ENCODE measurements at regions not wholly inside any gene's neighbourhood (a gene's known extent, or its start where the extent isn't known, plus 50 kb on each side); places are given as distances from the start of the nearest gene placed in this dataset.

DNA sequence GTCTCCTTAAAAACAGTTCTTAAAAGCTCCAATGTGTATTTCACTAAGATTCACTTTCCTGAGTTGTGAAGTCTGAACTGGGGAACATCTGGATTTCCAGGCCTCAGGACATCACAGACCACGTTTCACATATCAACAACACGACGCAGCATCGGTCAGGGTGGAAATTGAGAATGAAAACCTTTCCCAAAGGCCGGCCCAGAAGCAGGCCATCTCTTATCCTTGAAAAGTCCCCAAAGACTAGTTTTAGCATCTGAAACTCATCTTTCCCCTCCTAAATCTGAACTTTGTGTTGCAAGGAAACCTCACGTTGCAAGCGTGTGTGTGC lies 96.4 kb upstream of the COL5A1 start:
- H3K27me3 ChIP-seq, result no peaks in the 10 kb centered on the region
- WGBS, 2 donors, result 79 to 85% methylated on average over 7 of the region's 7 CpGs
- intact Hi-C loops (cut with DNase I), result no loop called here
- no peak overlapping the region for H3K27ac ChIP-seq
- H3K4me3 ChIP-seq (replicated peaks in 1 of 3), result no peak overlapping the region
- TF ChIP-seq, protein P1, sequence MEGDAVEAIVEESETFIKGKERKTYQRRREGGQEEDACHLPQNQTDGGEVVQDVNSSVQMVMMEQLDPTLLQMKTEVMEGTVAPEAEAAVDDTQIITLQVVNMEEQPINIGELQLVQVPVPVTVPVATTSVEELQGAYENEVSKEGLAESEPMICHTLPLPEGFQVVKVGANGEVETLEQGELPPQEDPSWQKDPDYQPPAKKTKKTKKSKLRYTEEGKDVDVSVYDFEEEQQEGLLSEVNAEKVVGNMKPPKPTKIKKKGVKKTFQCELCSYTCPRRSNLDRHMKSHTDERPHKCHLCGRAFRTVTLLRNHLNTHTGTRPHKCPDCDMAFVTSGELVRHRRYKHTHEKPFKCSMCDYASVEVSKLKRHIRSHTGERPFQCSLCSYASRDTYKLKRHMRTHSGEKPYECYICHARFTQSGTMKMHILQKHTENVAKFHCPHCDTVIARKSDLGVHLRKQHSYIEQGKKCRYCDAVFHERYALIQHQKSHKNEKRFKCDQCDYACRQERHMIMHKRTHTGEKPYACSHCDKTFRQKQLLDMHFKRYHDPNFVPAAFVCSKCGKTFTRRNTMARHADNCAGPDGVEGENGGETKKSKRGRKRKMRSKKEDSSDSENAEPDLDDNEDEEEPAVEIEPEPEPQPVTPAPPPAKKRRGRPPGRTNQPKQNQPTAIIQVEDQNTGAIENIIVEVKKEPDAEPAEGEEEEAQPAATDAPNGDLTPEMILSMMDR (IDR thresholded peaks at IDR 0.05), result no peak
- TF ChIP-seq POLR2A (IDR thresholded peaks at IDR 0.05), result no peak
- no peak for DNase-seq
- H3K9me3 ChIP-seq, result no peaks in the 10 kb centered on the region
- H3K36me3 ChIP-seq, result no peaks in the 10 kb centered on the region
- peaks cover 2 to 12% of the 10 kb centered on the region in 2 donors for H3K4me1 ChIP-seq

DNA sequence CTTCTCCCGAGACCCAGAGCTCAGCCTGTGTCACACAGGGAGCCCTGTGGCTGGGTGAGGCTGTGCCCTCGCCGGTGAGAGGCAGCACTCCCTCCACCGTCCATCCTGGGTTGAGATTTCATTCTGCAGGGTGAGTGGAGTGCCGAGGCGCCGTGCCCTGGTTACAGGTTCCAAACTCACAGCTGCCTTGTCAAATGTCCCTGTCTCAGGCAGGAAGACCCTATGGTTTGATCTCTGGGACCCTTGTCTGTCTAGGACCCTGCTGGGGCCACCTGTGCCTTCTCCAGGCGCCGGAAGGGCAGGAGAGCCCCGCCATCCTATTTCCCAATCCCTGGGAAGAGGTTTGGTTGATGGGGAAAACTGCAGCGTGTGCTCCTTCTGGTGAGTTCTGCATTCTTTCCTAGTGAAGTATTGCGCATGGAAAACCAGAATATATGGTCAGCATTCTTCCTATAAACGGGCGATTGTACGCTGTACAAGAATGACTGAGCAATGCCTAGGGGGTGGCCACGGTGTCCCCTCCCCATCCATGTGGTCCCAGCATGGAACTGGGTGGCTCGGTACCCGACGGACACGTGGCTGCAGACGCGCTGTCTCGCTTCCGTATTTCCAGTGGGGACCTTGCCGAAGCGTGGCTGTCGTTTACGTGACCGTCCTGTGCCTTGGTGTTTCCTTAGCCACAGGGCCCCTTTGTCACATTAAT lies 95.9 kb upstream of the COL5A1 start:
- no peaks in the 10 kb centered on the region for H3K36me3 ChIP-seq
- WGBS, 2 donors, result 69 to 73% methylated on average over 28 to 29 of the region's 29 CpGs
- H3K9me3 ChIP-seq, result no peaks in the 10 kb centered on the region
- intact Hi-C loops (cut with DNase I), result no loop called here
- H3K4me3 ChIP-seq (replicated peaks in 1 of 3), result no peak overlapping the region
- H3K27me3 ChIP-seq, result no peaks in the 10 kb centered on the region
- H3K4me1 ChIP-seq, result peaks cover 2 to 12% of the 10 kb centered on the region in 2 donors
- no peak for DNase-seq
- TF ChIP-seq, protein P1 (IDR thresholded peaks at IDR 0.05), result no peak
- TF ChIP-seq POLR2A (IDR thresholded peaks at IDR 0.05), result no peak
- H3K27ac ChIP-seq, result no peak overlapping the region

DNA sequence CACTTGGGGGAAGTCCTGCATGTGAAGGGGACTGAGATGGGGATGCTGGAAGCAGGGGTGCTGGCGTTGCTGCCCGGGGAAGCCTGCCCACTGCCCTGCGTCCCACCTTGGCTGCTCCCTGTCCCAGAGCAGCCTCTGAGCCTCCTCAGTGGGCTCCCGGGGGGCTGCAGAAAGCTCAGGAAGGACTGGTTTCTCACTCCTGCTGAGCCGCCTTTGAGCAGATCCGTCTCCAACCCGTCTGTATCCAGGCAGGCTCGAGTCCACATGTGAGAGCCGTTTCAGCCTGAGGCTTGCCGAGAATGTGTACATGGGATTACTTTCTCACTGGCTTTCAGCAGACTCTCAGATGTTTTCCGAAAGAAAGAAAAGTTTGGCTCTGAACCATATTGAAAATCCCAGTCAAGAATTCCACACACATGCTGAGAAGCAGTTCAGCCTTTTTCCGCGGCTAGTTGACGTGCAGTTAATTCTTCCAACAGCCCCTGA lies 95.3 kb upstream of the COL5A1 start:
- TF ChIP-seq POLR2A (IDR thresholded peaks at IDR 0.05), result no peak
- TF ChIP-seq, protein P1 (IDR thresholded peaks at IDR 0.05), result no peak
- DNase-seq, result no peak
- no peaks in the 10 kb centered on the region for H3K27me3 ChIP-seq
- H3K4me3 ChIP-seq (replicated peaks in 1 of 3), result no peak overlapping the region
- intact Hi-C loops (cut with DNase I), result no loop called here
- H3K4me1 ChIP-seq, result peaks cover 2 to 12% of the 10 kb centered on the region in 2 donors
- WGBS, 2 donors, result 75 to 78% methylated on average over 12 to 13 of the region's 14 CpGs
- H3K27ac ChIP-seq, result no peak overlapping the region
- no peaks in the 10 kb centered on the region for H3K9me3 ChIP-seq
- no peaks in the 10 kb centered on the region for H3K36me3 ChIP-seq

DNA sequence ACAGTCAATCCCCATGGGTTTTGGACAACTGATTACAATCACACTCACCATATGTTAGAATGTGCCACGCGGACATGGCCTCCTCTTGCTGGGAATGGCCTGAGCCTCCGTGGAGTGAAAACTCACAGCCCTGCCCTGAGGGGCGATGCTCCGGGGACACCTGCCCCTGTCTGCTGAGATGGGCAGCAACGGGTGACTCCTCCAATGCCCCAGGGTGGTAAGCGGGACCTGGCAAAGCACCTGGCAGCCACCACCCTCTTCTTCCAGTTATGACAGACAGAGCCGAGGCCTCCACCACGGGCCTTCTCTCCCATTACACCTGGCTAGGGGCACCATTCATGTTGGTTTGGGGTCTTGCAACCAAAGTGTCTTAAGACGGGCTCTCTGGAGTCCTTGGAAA lies 94.9 kb upstream of the COL5A1 start:
- no peak for TF ChIP-seq POLR2A (IDR thresholded peaks at IDR 0.05)
- TF ChIP-seq, protein P1 (IDR thresholded peaks at IDR 0.05), result no peak
- Histone ChIP-seq H3K9me3 (no peaks in the 10 kb centered on the region), H3K4me3 (replicated peaks in 1 of 3) (no peak overlapping the region), H3K27me3 (no peaks in the 10 kb centered on the region), H3K27ac (no peak overlapping the region), H3K36me3 (no peaks in the 10 kb centered on the region), H3K4me1 (peaks cover 2 to 12% of the 10 kb centered on the region in 2 donors)
- 89 to 100% methylated on average over 4 to 10 of the region's 10 CpGs for WGBS, 2 donors
- intact Hi-C loops (cut with DNase I), result no loop called here
- DNase-seq, result no peak

DNA sequence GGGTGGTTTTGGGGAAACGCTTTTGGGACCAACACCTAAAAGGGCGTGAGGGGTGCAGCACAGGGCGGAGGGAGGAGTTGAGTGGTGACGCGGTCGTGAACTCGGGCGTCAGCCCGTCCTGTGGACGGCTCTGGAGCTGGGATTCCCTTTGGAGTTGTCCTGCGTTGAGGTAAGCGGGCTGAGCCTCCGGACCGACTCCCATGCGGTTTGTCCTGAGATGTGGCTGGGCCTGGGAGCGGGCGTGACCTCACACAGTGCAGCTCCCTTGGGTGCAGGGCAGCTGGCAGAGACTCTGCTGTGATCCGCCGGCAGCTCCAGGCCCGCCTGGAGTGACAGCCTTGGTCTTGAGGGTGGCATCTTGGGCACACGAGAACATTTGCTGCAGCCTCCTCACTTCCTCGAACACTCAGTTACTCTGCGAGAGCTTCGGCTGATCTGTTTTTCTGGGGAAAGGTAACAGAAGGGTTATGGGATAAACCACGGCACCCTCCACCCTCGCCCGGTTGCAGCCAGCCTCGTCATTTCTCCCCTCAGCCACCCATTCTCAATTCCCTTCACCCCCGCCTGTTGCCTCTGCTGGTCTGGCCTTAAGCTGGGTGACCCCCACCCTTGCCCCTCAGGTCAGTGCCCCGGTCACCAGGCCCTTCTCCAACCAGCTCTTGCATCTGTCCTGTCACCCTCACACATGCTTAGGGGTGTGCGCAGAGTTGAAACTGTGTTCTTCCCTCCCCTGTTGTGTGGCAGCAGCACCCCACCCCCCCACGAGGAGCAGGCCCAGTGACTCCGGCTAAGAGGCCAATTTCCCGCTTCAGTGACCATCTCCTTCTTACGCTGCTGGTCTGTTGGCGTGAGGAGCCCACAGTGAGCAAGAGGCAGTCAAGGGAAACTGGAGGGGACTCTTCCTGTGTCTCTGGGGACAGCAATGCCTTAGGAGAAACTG lies 94.2 kb upstream of the COL5A1 start:
- 76 to 77% methylated on average over 28 to 32 of the region's 36 CpGs for WGBS, 2 donors
- intact Hi-C loops (cut with DNase I), result no loop called here
- TF ChIP-seq, protein P1 (IDR thresholded peaks at IDR 0.05), result no peak
- TF ChIP-seq POLR2A (IDR thresholded peaks at IDR 0.05), result no peak
- H3K27ac ChIP-seq, result no peak overlapping the region
- H3K27me3 ChIP-seq, result no peaks in the 10 kb centered on the region
- no peaks in the 10 kb centered on the region for H3K36me3 ChIP-seq
- peak; percentile 59 to 67 for DNase-seq
- no peak overlapping the region for H3K4me3 ChIP-seq (replicated peaks in 1 of 3)
- H3K4me1 ChIP-seq, result peaks cover 2 to 17% of the 10 kb centered on the region in 2 donors
- H3K9me3 ChIP-seq, result no peaks in the 10 kb centered on the region

All from thyroid gland (tissue), 4 donors.